Fibroblast of skin of left quadriceps (primary cell): ENCODE measurements at regions not wholly inside any gene's neighbourhood (a gene's known extent, or its start where the extent isn't known, plus 50 kb on each side); places are given as distances from the start of the nearest gene placed in this dataset.
"Not testable (repeated sequence)": the region's sequence is repeated elsewhere in the genome, so short reads cannot be mapped to it uniquely, and the experiment has no call there.

Source experiments
- DNase-seq, 2 experiments: peaks; one replicate each; pipeline ENCODE4 v3.0.0-alpha.2; 2013; ENCODE audit warnings: low read depth in 2 of 2

DNA sequence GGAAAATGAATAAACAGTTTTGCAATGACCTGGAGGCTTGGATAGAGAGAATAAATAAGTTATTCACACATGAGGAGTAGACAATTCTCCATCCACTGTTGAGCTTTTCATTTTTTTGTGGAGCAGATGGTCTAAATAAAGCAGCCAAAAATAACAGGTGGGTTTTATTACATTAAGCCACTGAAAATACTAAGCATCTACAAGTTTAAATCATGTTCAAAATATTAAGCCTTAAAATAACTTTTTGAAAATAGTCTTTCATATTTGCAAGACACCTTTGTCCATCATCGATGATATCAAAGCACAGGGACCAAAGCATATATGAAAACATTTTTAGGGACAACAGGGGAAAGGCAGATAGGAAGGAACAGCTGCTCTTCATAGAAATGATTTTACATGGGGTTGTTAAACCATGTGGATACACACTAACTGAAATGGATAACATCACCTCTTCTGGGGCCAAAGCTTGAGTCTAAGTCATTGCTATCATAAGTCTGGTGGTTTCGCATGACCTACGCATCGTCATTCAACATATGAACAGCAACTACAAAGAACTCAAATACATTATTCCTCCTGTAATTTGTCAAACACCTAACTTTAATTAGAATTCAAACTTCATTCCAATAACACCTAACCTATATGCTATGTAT is 197.6 kb upstream of the CHST9 start:
- no peak for DNase-seq

GRCh38 chr18:27378431-27379095 is 193.5 kb upstream of the CHST9 start:
- peak; percentile 38 to 39 for DNase-seq

GRCh38 chr18:27377251-27377650 is 192.1 kb upstream of the CHST9 start:
- DNase-seq: peak; percentile 2 to 4

GRCh38 chr18:27372386-27372785 is 187.3 kb upstream of the CHST9 start:
- no peak for DNase-seq

GRCh38 chr18:27366665-27367064 is 181.6 kb upstream of the CHST9 start:
- DNase-seq: no peak

- no peak for DNase-seq
Measured at GRCh38 chr18:27366151-27366550, 181.0 kb upstream of the CHST9 start.

GRCh38 chr18:27363872-27364271 is 178.8 kb upstream of the CHST9 start:
- DNase-seq: peak; percentile 1 to 6

- DNase-seq: no peak
Measured at GRCh38 chr18:27361477-27361876, 176.4 kb upstream of the CHST9 start.

DNA sequence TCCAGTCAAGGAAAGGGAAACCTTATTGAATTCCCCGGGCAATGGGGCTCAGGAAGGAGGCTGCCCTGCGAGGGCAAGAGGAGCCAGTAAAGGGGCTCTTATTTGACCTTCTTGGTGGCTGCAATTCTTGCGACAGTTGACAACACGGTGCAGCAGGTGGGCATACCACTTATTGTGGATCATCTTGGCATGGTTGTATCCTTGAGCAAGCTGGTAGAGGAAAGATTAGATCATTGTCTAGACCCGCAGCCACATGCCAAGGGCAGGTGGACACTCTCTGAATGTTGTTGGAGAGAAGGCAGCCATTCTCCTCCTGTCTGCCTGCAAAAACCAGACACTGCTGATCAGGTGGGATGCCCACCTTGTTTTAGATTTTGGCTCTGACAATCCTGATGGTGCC is 170.2 kb upstream of the CHST9 start:
- no peak for DNase-seq

DNA sequence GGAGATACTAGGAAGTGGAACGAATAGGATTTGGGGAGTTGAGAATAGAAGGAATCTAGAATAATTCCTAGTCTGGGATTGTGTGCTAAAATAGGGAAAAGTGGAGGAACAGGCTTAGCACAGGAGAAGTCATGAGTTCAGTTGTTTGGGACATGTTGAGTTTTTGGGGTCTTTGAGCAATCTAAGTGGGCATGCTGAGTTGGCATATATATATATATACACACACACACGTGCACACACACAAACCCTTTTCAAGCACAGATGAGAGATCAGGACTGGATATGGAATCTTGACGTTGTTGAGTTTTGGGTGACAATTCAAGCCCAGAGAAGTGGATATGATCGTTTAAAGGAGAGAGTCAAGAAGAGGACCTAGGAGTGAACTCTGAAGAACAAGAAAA is 168.2 kb upstream of the CHST9 start:
- no peak for DNase-seq

DNA sequence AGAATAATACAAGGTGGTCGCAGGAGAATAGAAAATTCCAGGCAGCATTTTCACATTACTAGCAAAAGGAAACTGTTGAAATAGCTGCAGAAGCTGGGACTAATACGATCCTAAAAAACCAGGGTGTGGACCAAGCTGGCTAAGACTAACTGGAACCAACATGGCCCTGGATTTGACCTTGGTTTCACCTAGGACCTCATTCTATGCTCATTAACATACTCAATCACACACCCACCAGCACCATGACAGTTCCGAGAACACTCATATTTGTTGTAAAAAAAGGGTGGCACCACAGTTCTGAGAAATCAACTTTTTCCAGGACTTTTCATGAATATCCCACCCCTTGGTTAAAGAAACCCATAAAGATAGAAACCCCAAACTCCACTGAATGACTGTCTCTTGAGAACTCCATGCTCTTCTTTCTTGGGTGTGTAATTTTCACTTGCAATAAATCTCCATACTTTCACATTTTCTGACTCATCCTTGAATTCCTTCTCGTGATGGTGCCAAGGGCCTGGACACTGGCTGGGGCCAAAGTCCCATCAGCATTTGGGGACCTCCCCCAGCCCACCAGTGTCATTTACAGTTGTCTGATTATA is 164.3 kb upstream of the CHST9 start:
- DNase-seq: no peak

- DNase-seq: no peak
Measured at GRCh38 chr18:27331606-27332005, 146.5 kb upstream of the CHST9 start.

DNA sequence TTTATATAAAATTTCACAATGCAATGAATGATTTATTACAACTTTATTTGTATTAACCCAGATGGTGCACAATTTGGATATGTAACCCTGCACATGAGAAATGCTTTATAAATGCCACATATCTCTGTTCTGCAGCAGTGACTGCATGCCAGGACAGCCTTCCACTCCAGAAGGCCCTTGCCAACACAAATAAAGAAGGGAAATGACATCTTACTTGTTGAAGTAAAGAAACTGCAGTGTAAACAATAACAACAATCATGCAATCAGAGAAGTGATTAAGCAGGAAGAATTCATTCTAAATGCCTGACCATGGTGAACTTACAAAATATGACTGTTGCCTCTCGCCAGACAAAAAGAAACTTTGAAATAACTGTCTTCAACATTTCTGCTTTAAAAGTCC is 129.9 kb upstream of the CHST9 start:
- DNase-seq: no peak

DNA sequence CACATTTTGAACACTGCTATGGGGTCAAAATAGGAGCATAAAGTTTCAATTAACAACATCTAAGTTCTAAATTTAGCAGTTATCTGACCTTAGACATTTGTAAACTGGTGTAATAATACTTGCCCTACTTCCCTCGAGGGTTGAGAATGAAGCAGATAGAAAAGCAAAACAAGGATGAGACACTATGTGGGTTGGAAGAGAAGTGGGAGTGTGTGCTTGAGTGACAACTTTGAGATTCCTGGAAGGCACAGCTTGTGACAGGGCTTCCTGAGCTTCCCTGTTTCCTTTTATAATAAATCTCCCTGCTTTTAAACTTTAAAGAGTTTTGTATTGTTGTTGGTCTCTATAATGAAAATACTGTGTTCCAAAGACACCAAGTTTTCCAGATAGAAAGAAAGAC is 128.6 kb upstream of the CHST9 start:
- no peak for DNase-seq

DNA sequence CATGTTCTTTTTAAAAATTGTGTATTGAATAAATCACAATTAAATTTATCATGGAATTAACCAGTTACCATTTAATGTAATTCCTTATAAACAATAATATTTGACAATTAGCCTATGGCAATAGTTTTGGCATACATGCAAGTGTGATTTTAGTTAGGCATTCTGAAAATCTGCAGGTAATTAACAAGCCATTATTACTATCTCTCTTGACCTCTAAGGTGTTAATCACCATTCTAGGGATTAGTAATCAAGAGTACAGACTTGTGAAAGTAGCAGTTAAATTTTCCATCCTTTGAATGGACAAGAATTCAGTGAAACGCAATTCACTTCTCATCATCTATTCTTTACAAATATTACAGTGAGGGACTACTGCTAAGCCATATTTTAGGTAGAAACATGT is 127.7 kb upstream of the CHST9 start:
- no peak for DNase-seq

GRCh38 chr18:27312153-27312552 is 127.0 kb upstream of the CHST9 start:
- no peak for DNase-seq

- DNase-seq: no peak
Measured at GRCh38 chr18:27311114-27311513, 126.0 kb upstream of the CHST9 start.

DNA sequence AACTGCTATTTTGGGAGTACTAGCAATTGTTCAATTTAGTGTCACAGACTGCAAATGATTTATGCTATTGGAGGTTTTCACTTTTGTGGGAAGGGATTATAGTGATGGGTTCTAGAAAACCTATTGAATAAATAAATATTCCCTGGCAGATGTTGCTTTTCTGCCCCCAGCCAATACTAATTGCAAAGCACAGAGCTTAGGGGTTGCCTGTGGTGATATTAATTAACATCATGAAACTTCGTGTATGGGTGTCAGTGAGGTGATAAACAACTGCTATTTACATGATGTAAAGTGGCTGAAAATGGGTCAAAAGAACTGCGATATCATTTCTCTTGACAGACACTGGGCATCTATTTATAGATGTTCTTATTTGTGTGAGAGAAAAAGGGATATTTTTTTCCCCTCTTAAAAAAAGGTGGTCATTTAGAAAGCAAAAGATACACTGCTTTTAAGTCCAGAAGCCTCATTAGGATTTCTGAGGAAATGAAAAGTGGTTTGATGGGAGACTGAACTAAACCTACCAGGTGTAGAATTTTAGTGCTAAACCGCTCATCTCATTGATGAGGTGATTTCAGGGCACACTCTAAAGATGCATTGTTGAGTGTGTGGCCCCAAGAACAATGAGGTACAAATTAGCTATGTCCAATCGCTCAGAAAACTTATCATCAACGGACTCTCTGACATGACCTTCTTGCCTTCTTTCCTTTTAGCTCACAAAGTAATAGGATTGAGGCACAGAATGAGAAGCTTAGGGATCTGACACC is 116.7 kb upstream of the CHST9 start:
- DNase-seq: no peak

DNA sequence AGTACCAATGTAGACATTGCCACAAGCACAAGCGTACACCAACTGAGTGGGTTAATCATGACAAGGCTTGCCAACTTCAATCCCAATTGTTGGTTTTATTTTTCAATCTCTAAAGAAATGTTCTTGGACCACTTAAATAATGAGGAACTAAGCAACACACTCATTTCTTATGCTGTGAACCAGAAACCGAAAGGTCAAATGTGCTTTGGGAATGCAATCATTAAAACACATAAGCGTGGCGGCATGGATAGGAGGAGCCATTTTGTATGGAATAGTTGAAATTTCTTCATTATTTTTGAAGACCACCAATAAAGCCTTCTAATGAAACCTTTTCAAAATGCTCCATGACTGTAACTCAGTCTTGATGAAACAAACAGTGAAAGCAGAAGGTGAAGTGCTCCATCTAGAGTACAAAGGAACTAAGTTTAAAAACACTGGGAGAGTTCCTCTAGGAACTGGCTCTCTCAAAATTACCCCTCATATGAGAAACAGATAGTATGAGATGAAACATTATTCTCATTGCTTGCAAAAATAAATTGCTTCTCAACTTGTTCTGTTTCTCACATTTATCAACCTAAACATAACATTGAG is 113.2 kb upstream of the CHST9 start:
- DNase-seq: no peak

DNA sequence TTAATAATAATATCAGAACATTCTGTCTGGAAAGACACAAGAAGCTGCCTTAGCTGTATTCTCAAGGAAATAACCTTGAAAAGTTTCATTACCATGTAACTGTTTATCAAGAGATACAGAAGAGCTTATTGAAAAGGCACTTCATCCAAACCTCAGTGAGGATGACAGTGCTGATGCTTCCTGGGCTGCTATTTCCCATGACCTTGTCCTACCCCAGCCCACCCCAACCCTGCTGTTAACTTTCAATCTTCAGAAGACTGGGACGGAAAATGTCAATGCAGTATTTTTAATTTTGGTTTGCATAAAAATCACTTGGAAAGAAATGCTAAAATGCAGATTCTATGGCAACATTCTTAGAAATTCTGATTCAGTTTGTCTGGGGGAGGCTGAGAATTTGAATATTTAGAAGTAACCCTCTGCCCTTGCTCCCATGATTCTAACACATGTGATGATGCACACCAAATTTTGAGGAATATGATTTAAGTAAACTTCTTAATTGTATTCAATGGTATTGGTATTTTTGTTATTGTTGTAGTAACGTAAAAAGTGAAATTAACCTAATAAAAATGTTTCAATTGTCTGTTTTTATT is 101.0 kb upstream of the CHST9 start:
- DNase-seq: not testable (repeated sequence)

- no peak for DNase-seq
Measured at GRCh38 chr18:27278131-27278530, 93.0 kb upstream of the CHST9 start.

GRCh38 chr18:27277554-27277953 is 92.4 kb upstream of the CHST9 start:
- no peak for DNase-seq
